ENCODE measurements at regions not wholly inside any gene's neighbourhood (a gene's known extent, or its start where the extent isn't known, plus 50 kb on each side); places are given as distances from the start of the nearest gene placed in this dataset.
"Not testable (repeated sequence)": the region's sequence is repeated elsewhere in the genome, so short reads cannot be mapped to it uniquely, and the experiment has no call there.

DNA sequence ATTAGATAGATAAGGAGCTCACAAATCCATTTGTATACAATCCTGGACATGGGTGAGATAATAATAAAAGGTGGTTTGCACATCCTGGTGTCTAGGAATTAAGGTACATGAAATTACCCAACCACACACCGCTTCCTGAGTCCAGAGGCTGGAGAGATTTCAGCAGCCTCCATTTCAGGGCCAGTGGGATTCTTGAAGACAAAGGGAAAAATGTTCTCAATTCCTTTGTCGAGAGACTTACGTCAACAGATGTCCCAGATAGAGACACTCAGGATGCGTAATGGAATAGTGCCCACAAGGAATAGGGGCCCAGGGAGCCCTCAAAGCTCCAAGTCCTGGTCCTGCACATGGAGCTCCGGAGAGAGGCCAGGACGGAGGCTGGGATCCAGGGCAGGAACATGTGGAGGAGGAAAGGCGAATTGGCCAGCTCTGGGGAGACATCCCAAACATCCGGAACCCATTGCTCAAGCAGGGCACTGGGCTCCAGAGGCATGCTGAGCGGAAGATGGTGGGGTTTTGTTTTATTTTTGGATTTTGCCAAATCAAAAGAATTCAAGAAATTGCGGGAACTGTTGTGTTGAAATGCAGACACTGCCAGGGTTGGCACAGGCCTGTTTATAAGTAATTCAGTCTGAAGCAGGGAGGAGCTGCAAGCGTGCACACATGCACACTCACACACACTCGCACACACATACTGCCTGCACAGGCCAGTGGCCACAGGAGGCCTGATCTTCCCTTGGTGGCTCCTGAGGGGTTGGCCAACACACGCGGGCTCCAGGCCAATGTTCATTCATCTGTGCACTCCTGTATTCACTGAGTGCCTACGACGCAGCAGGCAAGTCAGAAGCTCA, 97.2 kb downstream of the NOG start:
- DNase-seq (ENCODE audit: low read depth) = no peak

DNA sequence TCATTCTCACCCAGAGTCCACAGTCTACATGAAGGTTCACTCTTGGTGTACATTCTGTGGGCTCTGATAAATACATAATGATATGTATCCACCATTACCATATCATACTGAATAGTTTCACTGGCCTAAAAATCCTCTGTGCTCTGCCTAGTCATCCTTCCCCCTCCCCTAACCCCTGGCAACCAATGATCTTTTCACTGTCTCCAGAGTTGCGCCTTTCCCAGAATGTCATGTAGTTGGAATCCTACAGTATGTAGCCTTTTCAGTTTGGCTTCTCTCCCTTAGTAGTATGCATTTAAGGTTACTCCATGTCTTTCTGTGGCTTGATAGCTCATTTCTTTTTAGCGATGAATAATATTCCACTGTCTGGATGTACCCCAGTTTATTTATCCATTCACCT, 101.3 kb downstream of the NOG start:
- DNase-seq (ENCODE audit: low read depth) = no peak

DNA sequence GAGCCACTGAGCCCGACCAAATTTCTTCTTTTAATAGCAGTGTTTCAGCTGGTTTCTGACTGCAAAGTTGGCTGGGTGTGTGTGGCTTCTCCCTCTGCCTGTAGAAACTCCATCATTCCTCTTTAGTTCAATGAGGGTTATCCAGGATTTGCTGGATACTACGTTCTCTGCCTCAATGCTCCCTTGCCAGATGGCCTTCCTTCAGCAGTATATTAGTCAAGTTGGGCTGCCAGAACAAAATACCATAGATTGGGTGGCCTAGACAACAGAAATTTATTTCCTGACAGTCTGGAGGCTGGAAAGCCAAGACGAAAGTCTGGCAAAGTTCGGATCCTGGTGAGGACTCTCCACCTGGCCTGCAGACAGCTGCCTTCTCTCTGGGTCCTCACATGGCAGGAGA, 103.7 kb downstream of the NOG start:
- no peak for DNase-seq (ENCODE audit: low read depth)

DNA sequence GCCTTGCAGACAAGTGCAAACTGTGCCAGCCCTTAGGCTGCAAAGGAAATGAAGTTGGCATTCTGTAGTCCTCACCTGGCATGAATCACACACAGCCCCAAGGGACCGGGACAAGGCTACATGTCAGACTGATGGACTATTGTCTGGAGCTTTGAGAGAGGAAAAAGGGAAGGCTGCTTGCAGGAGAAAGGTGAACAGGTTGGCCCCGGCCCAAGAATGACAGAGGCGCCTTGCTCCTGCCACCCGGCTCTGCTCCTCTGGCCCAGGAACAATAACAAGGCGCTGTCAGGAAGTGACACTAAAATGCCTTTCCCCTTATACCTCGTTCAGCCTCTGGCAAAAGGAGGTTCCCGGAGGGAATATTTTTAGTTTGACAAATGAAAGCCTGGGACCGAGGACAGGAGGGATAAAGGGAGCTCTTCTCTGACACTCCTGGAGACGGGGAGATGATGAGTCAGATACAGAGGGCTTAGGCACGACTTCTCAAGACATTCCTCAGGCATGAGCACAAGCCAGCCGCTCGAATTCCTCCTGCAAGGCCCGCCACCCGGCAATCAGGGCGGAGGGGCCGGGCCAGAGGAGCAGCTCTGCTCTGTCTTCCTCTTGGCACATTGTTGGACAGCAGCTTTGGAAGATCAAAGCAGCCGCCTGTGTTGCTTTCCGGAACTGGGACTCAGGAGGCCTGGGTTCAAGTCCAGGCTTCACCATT, 105.8 kb downstream of the NOG start:
- DNase-seq (ENCODE audit: low read depth) = peak; percentile 94

DNA sequence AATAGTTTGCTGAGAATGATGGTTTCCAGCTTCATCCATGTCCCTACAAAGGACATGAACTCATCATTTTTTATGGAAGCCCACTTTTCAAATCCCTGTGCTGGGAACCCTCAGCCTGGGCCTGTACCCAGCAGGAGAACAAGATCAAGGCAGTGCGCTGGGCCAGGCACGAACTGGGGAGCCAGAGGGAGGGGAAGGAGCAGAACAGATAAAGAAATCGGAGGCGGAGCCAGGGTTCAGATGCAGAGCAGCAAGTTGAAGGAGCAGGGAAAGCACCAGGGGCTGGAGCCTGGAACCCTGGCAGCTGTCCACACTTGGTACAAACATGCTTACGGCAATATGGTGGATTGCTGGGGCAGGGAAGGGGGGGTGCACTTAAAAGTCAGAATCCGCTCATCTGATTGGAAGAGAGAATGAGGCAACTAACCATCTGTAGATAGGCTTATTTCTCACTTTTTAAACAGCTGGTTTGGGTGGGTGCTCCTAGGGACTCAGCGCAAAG, 107.5 kb downstream of the NOG start:
- no peak for DNase-seq (ENCODE audit: low read depth)

GRCh38 chr17:56707312-56708219, 114.1 kb downstream of the NOG start:
- no peak for DNase-seq (ENCODE audit: low read depth)

DNA sequence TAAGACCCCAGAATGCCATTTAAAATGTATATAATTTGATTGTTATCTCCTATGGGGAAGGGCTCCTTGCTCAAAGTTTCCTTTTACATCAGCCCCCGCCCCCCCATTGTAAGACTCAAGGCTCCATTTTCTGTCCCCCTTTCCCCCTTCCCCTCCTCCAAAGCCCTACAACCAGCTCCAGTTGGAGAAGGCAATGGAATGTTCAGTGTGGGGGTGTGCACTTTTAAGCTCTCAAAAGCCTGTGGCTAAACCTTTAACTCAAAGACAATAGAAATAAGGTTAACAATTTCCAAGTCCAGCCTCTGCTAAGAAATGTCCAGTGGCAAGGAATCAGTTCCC, 114.7 kb downstream of the NOG start:
- no peak for DNase-seq (ENCODE audit: low read depth)

- DNase-seq (ENCODE audit: low read depth) = no peak
Measured at GRCh38 chr17:56708670-56709410, 115.3 kb downstream of the NOG start.

DNA sequence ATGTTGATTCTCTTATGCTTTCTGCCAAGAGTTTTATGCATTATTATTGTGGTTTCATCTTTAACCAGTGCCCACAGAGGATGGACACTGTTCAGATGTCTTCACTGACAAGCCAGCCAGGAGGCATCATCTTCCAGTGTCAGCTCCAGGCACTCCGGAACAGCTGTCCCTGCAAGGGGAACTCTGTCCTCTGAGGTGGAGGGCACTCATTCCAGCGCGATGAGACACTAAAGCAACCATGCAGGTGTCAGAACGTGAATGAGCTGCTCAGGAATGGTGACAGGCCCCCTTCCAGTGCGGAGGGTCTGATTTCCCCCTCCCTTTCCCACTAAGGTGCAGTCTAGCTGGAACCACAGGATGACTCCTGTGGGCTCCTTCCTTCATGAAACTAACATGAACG, 117.5 kb downstream of the NOG start:
- no peak for DNase-seq (ENCODE audit: low read depth)

GRCh38 chr17:56715613-56716357, 117.9 kb downstream of the C17orf67 start:
- peak; percentile 68 for DNase-seq (ENCODE audit: low read depth)

DNA sequence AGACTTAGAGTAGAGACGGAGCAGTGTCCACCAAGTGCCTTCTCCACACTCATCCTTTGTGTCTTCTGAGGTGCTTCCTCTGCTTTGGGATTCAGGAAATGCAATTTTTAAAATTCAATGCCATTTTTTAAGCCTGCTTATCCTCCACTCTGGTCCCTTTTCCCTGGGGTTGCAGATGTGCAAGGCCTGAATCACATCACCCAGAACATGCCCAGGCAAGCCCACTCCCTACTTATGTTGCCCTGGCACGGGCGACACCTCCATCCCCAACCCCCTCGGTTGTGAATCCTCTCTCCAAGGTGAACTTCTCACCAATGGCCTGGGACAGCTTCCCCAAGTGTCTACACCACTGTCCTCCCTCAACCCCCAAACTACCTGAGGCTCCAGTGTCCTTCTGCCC, 116.2 kb downstream of the C17orf67 start:
- DNase-seq (ENCODE audit: low read depth) = no peak

DNA sequence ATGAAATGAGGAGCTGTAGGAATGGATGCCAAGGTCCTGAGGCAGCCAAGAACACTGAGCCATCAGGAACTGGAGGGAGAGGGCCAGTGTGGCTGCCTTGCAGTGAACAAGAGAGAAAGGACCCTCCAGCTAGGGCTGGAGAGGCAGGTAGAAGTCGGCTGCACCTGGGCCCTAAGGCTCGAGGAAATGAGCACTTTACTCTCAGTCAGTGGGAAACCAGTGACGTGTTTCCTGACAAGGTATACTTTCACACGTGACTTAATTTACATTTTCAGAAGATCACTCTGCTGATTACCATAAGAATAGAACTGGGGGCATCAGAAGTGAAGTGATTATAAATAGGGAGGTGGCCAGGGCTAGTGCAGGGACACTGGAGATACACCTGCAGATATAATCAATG, 115.2 kb downstream of the C17orf67 start:
- DNase-seq (ENCODE audit: low read depth) = no peak

GRCh38 chr17:56723421-56723820, 110.3 kb downstream of the C17orf67 start:
- DNase-seq (ENCODE audit: low read depth) = no peak

GRCh38 chr17:56724664-56725063, 109.1 kb downstream of the C17orf67 start:
- DNase-seq (ENCODE audit: low read depth) = no peak

GRCh38 chr17:56725144-56725543, 108.6 kb downstream of the C17orf67 start:
- no peak for DNase-seq (ENCODE audit: low read depth)

- DNase-seq (ENCODE audit: low read depth) = no peak
Measured at GRCh38 chr17:56727876-56728617, 105.7 kb downstream of the C17orf67 start.

- DNase-seq (ENCODE audit: low read depth) = not testable (repeated sequence)
Measured at GRCh38 chr17:56731096-56731495, 102.6 kb downstream of the C17orf67 start.

DNA sequence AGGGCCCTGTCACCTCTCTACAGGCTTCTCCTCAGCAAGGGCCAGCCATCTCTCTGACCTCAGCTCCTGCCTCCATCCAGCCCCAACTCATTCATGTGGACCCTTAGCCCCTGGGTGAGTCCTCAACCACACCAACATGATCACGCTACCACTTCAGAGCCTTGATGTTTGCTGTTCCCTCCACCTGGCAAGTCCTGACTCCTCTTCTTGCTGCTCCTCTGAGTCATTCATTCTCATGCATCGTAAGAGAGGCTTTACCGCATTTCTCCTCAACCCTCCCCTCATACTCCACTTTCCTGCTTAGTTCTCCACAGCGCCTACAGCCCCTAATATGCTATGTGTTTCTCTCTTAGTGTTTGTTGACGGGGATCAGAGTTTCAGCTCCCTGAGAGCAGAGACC, 99.9 kb downstream of the C17orf67 start:
- no peak for DNase-seq (ENCODE audit: low read depth)

DNA sequence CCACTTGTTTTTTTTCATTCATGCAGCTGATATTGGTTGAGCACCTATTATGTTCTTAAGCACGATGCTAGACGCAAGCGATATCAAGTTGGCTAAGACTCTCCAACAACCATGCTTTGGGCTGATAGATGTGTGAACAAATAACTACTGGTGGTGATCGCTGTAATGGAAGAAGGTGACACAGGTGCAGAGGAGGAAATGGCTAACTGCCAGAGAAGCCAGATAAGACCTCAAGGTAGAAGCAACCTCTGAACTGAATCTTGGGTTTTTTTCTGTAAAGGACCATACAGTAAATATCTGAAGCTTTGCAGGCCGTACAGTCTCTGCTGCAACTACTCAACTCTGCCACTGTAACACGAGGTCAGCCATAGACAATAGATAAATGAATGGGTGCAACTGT, 97.9 kb downstream of the C17orf67 start:
- DNase-seq (ENCODE audit: low read depth) = no peak

All from HS-27A (cell line).